GM19468 (cell line): ENCODE measurements at regions not wholly inside any gene's neighbourhood (a gene's known extent, or its start where the extent isn't known, plus 50 kb on each side); places are given as distances from the start of the nearest gene placed in this dataset.
"Not testable (repeated sequence)": the region's sequence is repeated elsewhere in the genome, so short reads cannot be mapped to it uniquely, and the experiment has no call there.

Experiments used
- ATAC-seq: cut with Tn5 transposase; IDR thresholded peaks from one replicate; pipeline ENCODE4 v1.9.1; 2021; ENCODE audit warnings: mild to moderate bottlenecking, moderate library complexity, moderate number of reproducible peaks; ENCODE audit not compliant: unreplicated experiment; ENCODE audit errors: extremely low read depth

DNA sequence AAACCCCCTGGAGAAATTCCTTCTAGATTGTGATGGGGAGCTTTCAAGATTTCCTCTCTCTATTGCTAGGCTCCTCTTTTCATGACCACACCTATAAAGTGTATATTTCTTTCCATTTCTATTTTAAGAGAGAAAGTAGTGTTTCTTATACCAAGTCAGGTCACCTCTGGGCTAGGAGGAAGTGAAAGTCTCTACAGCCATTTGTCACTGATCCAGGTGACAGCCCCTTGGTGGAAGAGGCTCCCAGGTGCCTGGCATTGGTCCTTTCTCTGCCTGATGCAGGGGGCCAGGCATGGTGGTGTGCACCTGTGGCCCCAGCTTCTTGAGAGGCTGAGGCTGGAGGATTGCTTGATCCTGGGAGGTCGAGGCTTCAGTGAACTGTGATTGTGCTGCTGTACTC is 64.7 kb downstream of the DHCR7 start:
- peak; percentile 32 for ATAC-seq

DNA sequence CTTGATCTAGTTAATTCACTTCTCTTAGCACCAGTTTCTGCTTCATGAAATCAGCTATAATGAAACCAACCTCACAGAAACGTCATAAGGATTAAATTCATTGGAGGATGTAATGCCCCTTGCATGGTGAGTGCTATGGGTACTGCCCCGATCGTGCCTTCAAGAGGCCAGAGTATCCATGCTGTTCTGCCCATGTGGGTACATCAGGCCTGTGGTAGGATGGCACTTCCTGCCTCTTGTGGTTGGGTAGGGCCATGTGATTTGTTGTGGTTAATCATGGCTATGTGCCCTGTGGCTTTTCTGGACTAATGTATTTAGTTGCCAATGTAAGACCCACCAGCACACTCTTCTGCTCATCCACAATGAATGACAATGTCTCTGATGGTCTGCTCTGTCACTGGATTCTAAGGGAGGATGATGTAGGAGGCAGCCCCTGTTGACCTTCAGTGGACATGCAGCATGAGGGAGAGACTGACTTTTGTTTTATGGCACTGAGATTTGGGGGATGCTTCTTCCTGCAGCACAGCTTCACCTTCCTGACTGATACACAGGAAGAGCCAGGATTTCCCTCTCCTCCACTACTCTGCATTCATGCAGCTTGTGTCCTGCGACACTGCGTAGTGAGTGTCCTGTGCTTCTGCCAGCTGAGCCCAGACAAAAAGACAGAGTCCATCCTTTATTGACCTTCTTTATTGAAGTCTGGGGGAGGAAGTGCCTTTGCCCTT is 66.2 kb downstream of the DHCR7 start:
- no peak for ATAC-seq

DNA sequence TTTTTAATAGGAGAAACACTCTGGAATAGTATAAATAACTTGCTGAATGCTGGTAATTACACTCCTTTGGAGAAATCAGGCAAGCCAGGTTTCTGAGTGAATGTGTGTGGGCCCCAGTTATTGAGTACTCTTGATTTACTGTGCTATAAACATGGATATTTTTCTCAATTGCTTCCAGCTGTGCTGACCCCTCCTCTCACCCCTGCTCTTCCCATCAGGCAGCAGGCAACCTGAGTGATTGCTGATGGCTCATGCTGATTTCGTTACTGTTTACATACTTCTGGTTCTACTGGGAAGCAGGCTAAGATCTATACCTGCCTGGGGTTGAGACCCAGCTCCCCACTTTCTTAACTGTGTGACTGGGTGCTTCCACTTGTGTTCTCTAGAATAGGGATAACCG is 68.5 kb downstream of the DHCR7 start:
- no peak for ATAC-seq

DNA sequence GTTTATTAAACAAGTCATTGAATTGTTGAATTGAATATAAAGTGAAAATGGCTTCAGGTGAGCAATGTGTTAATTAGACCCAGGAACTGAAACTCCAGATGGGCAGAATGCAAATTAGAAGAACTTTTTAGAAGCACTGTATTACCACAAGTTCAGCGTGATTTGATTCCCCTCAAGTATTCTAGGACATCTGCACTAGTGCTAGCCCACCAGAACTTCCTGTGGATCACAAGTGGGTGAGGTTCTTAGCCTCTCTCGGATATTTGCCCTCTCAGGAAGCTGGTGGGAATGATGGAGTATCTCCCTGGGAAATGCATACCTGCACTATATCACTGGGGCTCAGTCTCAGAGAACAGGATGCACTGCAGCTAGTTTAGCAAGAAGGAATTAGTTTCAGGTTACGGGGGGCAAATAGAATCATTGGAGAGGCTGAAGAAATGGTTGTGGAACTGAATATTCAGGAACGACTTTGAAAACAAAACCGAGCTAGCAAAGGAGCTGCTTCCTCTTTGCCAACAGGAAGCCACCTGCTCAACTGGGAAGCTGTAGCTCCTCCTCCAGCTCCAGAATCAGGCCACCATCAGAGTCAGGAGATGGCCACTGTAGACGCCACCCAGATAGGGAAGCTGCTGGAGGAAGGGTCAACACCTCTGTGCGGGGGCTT is 74.3 kb downstream of the DHCR7 start:
- peak; percentile 28 for ATAC-seq

DNA sequence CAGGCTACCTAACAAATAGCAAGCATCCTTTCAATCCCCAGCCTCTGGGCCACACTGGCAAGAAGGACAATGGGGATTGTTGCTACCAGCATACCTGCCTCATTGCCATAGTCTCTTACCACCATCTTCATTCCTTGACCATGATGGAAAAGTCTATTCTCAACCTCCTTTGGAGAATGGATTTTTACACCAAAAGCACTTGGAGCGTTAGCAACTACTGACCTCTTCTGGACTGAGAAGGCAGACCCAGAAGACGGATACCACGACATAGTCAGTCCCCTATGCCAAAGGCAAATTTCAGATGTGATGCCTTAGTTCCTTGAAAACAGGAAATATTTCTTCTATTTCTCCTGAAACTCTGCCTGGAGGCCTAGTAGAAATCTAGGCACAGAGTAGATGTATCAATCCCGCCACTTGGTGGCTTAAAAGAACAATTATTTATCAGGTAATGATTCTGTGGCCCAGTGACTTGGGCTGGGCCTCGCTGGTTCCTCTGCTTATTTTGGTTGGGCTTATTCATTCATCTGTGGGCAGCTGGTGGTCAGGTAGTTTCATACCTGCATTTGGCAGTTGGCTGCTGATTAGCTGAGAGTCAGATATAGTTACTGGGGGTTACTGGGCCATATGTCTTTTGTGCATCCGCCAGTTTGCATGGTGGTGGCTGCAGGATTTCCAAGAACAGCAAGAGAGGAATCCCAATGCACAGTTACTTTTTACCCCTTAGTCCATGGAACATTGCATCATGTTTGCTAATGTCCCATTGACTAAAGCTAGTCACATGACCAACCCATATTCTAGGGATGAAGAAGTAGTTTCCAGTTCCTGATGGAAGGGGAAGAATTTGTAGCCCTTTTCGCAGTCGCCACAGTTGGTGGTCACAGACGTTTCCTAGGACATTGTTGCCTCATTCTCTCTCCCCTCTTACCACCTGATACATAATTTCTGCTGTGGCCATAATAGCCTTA is 75.2 kb downstream of the DHCR7 start:
- no peak for ATAC-seq

DNA sequence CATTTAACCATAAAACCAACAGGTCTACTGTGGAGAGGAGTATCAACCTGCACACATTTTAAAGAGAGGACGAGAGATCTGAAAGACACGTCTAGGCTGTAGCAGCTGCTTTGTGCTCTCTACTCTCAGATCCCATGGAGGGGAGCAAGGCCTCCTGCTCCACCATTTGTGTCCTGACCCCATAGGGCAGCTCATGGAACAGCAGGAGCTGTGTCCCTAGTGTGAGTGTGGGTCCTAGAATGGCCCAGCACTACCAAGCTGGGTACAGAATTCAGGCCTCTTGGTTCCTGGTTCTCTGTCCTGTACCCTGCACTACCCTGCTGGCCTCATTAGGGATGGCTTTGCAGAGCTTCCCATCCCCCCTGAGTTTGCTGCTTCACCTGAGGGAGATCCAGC is 76.5 kb downstream of the DHCR7 start:
- no peak for ATAC-seq

DNA sequence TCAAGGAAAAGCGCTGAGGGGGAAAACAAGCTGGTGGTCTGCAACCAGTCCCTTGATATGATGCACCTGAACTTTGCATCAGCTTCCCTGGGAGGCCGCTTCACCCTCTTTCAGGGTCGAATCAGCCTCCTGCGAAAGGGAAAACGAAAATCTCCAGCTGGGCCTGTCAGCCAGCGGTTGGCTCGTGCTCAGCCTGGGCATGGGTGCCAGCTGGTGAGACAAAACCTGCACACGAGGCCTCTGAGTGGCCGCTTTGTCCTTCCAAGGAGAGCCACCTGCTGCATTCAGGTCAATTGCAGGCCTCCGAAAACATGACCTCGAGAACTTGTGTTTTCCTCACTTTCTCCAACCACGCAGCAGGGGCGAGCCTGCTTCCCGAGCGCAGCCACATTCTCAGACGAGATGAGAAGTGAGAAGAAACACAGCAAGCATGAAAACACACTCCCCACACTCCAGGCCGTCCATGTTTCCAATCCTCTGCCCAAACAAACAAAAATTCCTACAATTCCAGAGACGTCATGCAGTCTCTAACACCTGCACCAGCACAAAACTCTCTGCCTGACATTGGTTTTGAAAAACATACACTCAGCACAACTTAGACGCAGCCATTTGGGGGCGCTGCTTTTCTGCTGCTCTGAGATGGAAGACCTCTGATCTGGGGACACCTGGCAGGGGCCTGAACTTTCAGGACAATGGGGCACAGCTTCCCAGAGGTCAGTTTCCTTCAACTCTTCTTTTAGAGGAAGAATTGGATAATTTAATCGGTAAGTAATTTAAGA is 77.1 kb downstream of the DHCR7 start:
- no peak for ATAC-seq

DNA sequence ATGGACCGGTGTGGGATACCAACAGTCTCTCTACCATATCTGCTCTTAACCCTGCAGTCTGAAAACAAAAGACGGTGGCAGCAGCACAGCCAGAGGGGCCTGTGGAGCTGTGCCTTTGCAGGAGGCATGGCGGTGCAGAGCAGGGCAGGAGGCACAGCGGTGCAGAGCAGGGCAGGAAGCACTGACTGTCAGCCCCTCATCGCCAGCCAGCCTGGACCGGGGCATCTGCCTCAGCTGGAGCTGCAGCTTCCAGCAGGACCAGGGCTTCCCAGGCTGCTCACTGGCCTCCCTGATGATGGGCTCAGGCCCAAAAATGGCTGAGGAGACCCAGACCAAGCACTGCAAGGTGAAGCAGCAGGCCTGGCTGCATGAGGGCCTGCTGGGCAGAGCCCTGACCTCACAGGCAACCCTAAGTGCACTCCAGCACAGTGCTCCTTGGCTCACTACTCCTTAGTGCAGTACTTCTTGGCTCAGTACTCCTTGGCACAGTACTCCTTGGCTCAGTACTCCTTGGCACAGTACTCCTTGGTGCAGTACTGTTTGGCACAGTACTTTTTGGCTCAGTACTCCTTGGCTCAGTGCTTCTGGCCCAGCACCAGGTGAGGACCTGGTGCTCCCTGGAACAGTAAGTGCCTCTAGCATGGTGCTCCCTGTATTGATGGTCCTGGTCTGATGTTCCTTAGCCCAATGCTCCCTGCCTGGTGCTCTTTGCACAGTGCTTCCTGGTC is 78.0 kb downstream of the DHCR7 start:
- no peak for ATAC-seq

DNA sequence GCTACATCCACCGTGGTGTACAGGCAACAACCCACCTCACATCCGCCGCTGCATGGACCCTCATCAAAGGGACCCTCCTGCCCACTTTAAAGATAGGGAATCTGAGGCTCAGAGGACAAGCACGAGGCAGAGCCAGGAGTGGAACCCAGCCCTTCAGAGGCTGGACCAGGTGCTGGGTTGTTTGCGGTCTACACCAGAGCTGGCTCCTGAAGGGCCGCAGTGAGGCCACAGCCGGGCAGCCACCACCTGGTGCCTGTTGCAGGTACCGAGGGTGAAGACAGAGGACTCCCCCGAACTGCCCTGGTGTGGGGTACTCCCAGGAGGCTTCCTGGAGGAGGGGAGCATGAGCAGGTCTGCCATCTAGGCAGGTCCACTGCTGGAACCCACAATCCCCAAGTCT is 78.8 kb downstream of the DHCR7 start:
- no peak for ATAC-seq

DNA sequence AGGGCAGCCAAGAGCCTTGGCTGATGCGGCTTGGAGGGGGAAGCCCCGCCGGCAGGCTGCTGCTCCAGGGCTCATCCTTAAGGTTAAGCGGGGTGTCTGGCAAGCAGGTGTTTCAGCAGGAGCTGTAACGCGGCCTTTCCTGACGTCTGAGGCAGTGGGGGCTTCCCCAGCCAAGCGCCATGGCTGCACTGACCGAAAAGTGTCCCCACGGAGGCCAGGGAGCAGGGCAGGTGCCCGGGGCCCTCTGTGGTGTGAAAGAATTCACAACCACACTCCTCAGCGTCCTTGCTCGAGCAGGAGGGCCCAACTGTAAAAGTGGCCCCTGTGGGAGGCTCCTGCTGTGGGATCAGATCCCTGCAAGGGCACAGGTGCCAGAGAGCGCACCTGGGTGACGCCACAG is 79.2 kb downstream of the DHCR7 start:
- no peak for ATAC-seq

- ATAC-seq, result no peak
Observed at GRCh38 chr11:71367756-71368155, 80.4 kb downstream of the DHCR7 start.

DNA sequence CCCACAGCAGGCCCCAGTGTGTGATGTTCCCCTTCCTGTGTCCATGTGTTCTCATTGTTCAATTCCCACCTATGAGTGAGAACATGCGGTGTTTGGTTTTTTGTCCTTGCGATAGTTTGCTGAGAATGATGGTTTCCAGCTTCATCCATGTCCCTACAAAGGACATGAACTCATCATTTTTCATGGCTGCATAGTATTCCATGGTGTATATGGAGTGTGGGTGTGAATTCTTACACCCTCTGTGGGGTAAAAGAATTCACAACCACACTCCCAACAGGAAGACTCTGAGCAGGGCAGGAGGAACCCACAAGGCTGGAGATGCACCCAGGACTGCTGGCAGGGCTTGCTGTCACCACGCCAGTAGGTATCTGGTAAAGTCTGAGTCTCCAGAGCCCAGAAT is 80.9 kb downstream of the DHCR7 start:
- not testable (repeated sequence) for ATAC-seq

DNA sequence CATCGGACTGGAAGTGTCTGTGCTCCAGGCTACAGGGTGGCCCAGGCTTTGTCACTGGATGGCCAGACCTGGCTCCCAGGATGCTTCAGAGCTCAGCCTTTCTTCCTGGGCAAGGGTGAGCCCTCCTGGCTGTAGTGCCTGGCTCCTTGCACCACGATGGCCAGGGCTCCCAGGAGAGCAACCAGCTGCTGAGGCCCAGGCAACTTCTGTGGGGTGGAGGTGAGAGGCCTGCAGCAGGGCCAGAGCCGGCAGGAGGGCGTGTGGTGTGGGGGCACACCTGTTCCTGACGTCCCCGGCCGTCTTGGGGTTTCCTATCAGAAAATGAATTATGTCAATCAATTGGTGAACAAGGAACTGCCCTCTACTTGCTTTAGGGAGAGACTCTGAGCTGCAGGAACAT is 82.1 kb downstream of the DHCR7 start:
- ATAC-seq, result no peak

GRCh38 chr11:71365626-71366025 is 82.6 kb downstream of the DHCR7 start:
- no peak for ATAC-seq

DNA sequence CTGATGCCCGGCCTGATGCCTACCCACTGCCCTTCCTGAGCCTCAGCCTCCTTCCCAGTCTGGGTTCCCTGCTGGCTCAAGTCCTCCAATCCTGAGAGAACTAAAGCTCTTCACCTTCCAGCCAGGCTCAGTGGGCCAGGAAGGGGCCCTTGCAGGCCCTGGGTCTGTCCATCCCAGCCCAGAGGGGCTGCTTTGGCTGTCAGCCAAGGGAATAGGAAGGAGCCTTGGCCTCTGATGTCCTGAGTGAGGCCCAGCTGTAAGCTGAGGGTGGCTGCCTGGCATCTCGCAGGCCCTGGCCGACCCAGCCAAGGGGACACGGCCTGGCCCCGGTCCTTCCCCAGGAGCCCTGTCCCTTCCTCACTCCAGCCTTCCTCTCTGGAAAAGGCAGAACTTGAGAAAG is 83.4 kb downstream of the DHCR7 start:
- no peak for ATAC-seq

DNA sequence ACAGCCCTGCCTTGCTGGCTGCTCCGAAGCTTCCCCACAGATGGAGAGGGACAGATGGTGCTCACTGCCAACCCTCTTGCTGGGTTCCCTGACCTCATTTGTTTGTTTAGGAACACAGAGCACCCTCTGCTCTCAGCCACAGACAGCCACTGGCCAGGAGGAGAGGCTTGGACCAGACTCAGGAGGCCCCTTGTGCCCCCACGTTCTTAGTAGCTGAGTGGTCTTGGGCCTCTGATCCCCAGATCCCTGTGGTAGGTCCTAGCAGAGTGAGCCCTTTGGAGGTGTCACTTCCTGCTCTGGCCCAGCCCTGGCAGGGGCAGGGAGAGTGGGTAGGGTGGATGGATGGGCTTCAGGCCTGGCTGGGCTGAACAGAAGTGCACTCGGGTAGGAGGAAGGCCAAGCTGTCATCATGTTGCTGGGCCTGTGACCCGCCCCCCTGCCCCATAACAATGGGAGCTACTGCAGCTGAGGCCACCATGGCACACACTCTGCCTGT is 84.0 kb downstream of the DHCR7 start:
- no peak for ATAC-seq

DNA sequence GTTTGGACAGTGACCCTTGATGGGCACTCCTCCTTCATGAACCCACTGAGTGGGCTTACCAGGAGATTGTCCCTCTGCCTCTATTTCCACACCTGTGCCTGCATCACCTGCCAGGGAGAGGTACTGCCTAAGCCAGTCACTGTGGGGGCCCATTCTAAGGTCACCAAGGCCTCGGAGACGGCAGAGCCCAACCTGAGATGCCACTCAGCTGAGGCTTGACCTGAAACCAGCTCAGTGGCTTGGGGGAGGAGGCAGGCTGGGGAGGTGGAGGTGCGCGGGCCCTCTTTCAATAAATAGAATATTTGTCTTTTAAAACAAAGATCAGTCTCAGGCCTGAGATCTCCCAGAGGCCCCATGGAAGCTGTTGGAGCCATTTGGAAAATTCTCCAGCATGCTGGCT is 84.5 kb downstream of the DHCR7 start:
- ATAC-seq, result no peak

DNA sequence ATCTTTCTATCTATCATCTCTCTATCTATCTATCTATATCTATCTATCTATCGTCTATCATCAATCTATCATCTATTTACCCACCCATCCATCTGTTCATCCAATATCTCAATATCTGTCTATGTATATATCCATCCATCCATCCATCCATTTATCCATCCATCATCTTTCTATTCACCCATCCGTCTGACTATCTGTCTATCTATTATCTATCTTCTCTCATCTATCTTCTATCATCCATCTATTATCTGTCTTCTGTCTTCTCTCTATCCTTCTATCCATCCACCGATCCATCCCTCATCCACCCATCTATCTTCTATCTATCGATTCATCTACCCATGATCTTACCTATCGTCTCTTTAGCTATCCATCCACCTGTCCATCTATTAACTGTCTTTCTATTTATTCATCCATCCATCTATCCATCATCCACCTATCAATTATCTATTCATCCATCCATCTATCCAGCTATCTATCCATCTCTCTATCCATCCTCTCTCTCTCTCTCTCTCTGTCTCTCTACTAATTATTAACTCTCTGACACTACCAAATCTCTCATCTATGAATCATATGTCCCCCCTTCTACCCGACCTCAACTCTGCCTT is 89.1 kb downstream of the DHCR7 start:
- ATAC-seq, result no peak

- no peak for ATAC-seq
Observed at GRCh38 chr11:71358122-71358728, 90.0 kb downstream of the DHCR7 start.
